Endothelial cell of umbilical vein (primary cell): ENCODE measurements at regions not wholly inside any gene's neighbourhood (a gene's known extent, or its start where the extent isn't known, plus 50 kb on each side); places are given as distances from the start of the nearest gene placed in this dataset.

Source experiments
- BruUV-seq: library from RNA; stranded (reverse); fragments of 400-500 nt; replicated peaks from 2 replicates; lab custom pipeline; 2021; lab: Mats Ljungman, UMichigan
- CTCF ChIA-PET: fragments of 300-600, 350-600 bp; sonication (Branson Sonifier 250); formaldehyde crosslinking; loops from one replicate; lab custom pipeline; 2021; ENCODE audit warnings: antibody characterized with exemption, inconsistent platforms; lab: Charles Lee
- POLR2A ChIA-PET: fragments of 300-600, 350-600 bp; sonication (Branson Sonifier 250); formaldehyde crosslinking; loops from one replicate; lab custom pipeline; 2021; ENCODE audit warnings: antibody characterized with exemption, inconsistent platforms; lab: Charles Lee
- DNase-seq: peaks from one replicate; pipeline ENCODE4 v3.0.0-alpha.2; 2011; ENCODE audit warnings: low read depth, low spot score
- FAIRE-seq: peaks from 2 replicates; lab custom pipeline; 2011; peaks lifted over from hg19 to GRCh38; lab: Jason Lieb, UNC
- H2AFZ ChIP-seq: 2 replicates; pipeline ENCODE4 v1.6.0; 2012; ENCODE audit warnings: low read depth, low read length, control low read depth, inconsistent platforms
- H3K27ac ChIP-seq: 2 replicates; pipeline ENCODE4 v1.5.1; 2011; ENCODE audit warnings: low read depth, mild to moderate bottlenecking, control low read depth, low read length, moderate library complexity; ENCODE audit not compliant: insufficient read depth
- H3K27me3 ChIP-seq, 2 experiments: 2 replicates each; pipeline versions ENCODE4 v1.6.0 to v1.6.1; 2011; ENCODE audit warnings: low read length in 2 of 2, mixed read lengths in 1 of 2; ENCODE audit not compliant: control insufficient read depth in 2 of 2, insufficient read depth in 2 of 2
- H3K36me3 ChIP-seq, 2 experiments: 2 replicates in 1 of 2; 3 replicates in 1 of 2; pipeline ENCODE4 v1.5.1; 2011; ENCODE audit warnings: low read length in 2 of 2, mild to moderate bottlenecking in 1 of 2, moderate library complexity in 1 of 2; ENCODE audit not compliant: control insufficient read depth in 2 of 2, insufficient read depth in 2 of 2; ENCODE audit errors: extremely low read depth in 1 of 2
- H3K4me1 ChIP-seq: 3 replicates; pipeline ENCODE4 v1.5.1; 2011; ENCODE audit warnings: mild to moderate bottlenecking, low read length; ENCODE audit not compliant: control insufficient read depth, insufficient read depth; ENCODE audit errors: extremely low read depth
- H3K4me2 ChIP-seq: 2 replicates; pipeline ENCODE4 v1.6.1; 2011; ENCODE audit warnings: low read length, control low read depth, mixed read lengths; ENCODE audit not compliant: insufficient read depth
- H3K4me3 ChIP-seq, 3 experiments: fragments of 200-600 bp in 1 of 3; sonication (generic), shearing (Covaris generic) in 1 of 3; replicated peaks in 1 of 3; 2 replicates each; pipeline ENCODE4 v1.5.1; 2011 to 2016; ENCODE audit warnings: control low read depth in 3 of 3, low read length in 3 of 3, mild to moderate bottlenecking in 2 of 3, inconsistent platforms in 1 of 3, low read depth in 1 of 3, moderate library complexity in 1 of 3; ENCODE audit not compliant: insufficient read depth in 1 of 3
- H3K79me2 ChIP-seq: 2 replicates; pipeline ENCODE4 v1.6.0; 2012; ENCODE audit warnings: low read length, inconsistent platforms; ENCODE audit not compliant: control insufficient read depth, insufficient read depth
- H3K9ac ChIP-seq: replicated peaks from 2 replicates; pipeline ENCODE3; 2011; ENCODE audit warnings: low read length, control low read depth; ENCODE audit not compliant: insufficient read depth; ENCODE audit errors: extremely low read depth
- H3K9me1 ChIP-seq: replicated peaks from 3 replicates; pipeline ENCODE4 v1.6.0; 2011; ENCODE audit warnings: mild to moderate bottlenecking, low read length; ENCODE audit not compliant: control insufficient read depth, insufficient read depth; ENCODE audit errors: extremely low read depth
- H3K9me3 ChIP-seq: replicated peaks from 2 replicates; pipeline ENCODE4 v1.5.1; 2012; ENCODE audit warnings: low read length, inconsistent platforms; ENCODE audit not compliant: control insufficient read depth, insufficient read depth
- H4K20me1 ChIP-seq: replicated peaks from 2 replicates; pipeline ENCODE3; 2011; ENCODE audit warnings: mild to moderate bottlenecking, low read length; ENCODE audit not compliant: control insufficient read depth, insufficient read depth; ENCODE audit errors: extremely low read depth
- CTCF ChIP-seq, 2 donors: IDR thresholded peaks; 1 replicate in 1 of 2; 2 replicates in 1 of 2; pipeline ENCODE4 v1.5.1; 2011; ENCODE audit warnings: low read length in 2 of 2, mild to moderate bottlenecking in 2 of 2, moderate library complexity in 2 of 2, control low read depth in 1 of 2, inconsistent platforms in 1 of 2, low read depth in 1 of 2; ENCODE audit not compliant: insufficient read depth in 1 of 2; ENCODE audit errors: extremely low read depth in 1 of 2
- EZH2 ChIP-seq: IDR thresholded peaks from 2 replicates; pipeline ENCODE4 v1.6.1; 2012; ENCODE audit warnings: borderline replicate concordance, low read depth, mild to moderate bottlenecking, moderate library complexity, low read length, inconsistent platforms; ENCODE audit not compliant: severe bottlenecking
- FOS ChIP-seq: IDR thresholded peaks from 2 replicates; pipeline ENCODE4 v1.6.1; 2011; ENCODE audit warnings: mild to moderate bottlenecking, low read length, moderate library complexity, borderline replicate concordance; ENCODE audit not compliant: insufficient read depth
- GATA2 ChIP-seq: IDR thresholded peaks from 2 replicates; pipeline ENCODE4 v1.7.0; 2011; ENCODE audit warnings: low read depth, mild to moderate bottlenecking, moderate library complexity, mixed read lengths, low read length; ENCODE audit not compliant: insufficient read length, insufficient read depth
- JUN ChIP-seq: IDR thresholded peaks from 2 replicates; pipeline ENCODE4 v1.6.1; 2011; ENCODE audit warnings: borderline replicate concordance, low read depth; ENCODE audit not compliant: insufficient read length, insufficient read depth
- MYC ChIP-seq: IDR thresholded peaks from one replicate; pipeline ENCODE4 v1.6.1; 2011; ENCODE audit warnings: mild to moderate bottlenecking, low read depth, low read length
- POLR2A ChIP-seq: IDR thresholded peaks from 2 replicates; pipeline ENCODE4 v1.6.1; 2012; ENCODE audit warnings: low read depth, mild to moderate bottlenecking, control low read depth, low read length
- POLR2AphosphoS5 ChIP-seq: IDR thresholded peaks from 2 replicates; pipeline ENCODE4 v1.6.1; 2012; ENCODE audit warnings: low read depth, mild to moderate bottlenecking, control low read depth, low read length, moderate library complexity; ENCODE audit not compliant: insufficient read depth
- dilution Hi-C: fragments of 300-500 bp; cut with MboI; formaldehyde crosslinking; loops from one replicate; pipeline ENCODE4 v1.15.0; 2019; ENCODE audit warnings: low sequenced_read_pairs; ENCODE audit not compliant: extremely low pct_ligation_motif_present
- intact Hi-C: fragments of 100-400 bp; cut with micrococcal nuclease; formaldehyde crosslinking; loops from one replicate; pipeline ENCODE4 v1.10.0; 2022
- TF ChIP-seq, protein P1 (sequence below): IDR thresholded peaks from 2 replicates; pipeline ENCODE4 v1.6.1; 2011; ENCODE audit not compliant: insufficient read depth, insufficient read length

GRCh38 chr3:80391573-80391972 is 623.8 kb upstream of the ROBO1 start:
- H3K4me3 ChIP-seq = no peak overlapping the region
- H3K4me2 ChIP-seq = no peak overlapping the region
- no peak overlapping the region for H2AFZ ChIP-seq
- CTCF ChIA-PET = no interaction called here
- DNase-seq (no peak), FAIRE-seq (no peak)
- no TSS peak for BruUV-seq
- intact Hi-C loops = no loop called here
- H3K9me3 ChIP-seq = no peaks in the 10 kb centered on the region
- H3K9ac ChIP-seq = no peak overlapping the region
- no peaks in the 10 kb centered on the region for H3K4me1 ChIP-seq
- TF ChIP-seq POLR2AphosphoS5 (no peak), JUN (no peak), EZH2 (no peak), POLR2A (no peak), CTCF (IDR thresholded peaks at IDR 0.05; ENCODE audit: extremely low read depth in 1 of 2, insufficient read depth in 1 of 2, low read depth in 1 of 2, low read length in 2 of 2) (no peak), FOS (no peak), GATA2 (no peak), MYC (no peak)
- TF ChIP-seq, protein P1, sequence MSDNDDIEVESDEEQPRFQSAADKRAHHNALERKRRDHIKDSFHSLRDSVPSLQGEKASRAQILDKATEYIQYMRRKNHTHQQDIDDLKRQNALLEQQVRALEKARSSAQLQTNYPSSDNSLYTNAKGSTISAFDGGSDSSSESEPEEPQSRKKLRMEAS = no peak
- H4K20me1 ChIP-seq = no peaks in the 10 kb centered on the region
- dilution Hi-C loops = no loop called here
- no peaks in the 10 kb centered on the region for H3K79me2 ChIP-seq
- POLR2A ChIA-PET = no interaction called here
- no peaks in the 10 kb centered on the region for H3K9me1 ChIP-seq
- H3K27ac ChIP-seq = no peak overlapping the region
- H3K27me3 ChIP-seq = no peaks in the 10 kb centered on the region
- no peaks in the 10 kb centered on the region for H3K36me3 ChIP-seq
